ENCODE measurements at regions not wholly inside any gene's neighbourhood (a gene's known extent, or its start where the extent isn't known, plus 50 kb on each side); places are given as distances from the start of the nearest gene placed in this dataset.

DNA sequence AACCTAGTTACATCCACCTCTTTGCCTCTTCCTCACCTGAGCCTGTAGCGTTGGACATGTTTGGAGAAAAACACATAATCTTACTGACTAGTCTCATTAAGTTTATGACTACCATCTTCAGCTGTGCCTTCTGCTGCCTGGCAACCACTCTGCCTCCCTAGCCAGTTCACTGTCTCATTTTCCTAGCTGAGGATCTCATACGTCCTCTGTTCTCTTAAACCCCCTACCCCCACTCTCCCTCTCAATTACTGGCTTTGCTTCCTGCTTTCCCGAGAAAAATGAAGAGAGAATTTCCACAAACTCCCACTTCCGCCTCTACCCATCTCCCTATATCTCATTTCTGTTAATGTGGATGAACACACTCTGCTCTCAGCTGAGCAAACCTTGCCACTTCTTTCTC, 239.3 kb upstream of the POU2AF2 start:
- TF ChIP-seq, protein P1, sequence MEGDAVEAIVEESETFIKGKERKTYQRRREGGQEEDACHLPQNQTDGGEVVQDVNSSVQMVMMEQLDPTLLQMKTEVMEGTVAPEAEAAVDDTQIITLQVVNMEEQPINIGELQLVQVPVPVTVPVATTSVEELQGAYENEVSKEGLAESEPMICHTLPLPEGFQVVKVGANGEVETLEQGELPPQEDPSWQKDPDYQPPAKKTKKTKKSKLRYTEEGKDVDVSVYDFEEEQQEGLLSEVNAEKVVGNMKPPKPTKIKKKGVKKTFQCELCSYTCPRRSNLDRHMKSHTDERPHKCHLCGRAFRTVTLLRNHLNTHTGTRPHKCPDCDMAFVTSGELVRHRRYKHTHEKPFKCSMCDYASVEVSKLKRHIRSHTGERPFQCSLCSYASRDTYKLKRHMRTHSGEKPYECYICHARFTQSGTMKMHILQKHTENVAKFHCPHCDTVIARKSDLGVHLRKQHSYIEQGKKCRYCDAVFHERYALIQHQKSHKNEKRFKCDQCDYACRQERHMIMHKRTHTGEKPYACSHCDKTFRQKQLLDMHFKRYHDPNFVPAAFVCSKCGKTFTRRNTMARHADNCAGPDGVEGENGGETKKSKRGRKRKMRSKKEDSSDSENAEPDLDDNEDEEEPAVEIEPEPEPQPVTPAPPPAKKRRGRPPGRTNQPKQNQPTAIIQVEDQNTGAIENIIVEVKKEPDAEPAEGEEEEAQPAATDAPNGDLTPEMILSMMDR (IDR thresholded peaks at IDR 0.05) = no peak
- no peak for TF ChIP-seq EZH2 (IDR thresholded peaks at IDR 0.05)
